Keratinocyte (primary cell): ENCODE measurements at regions not wholly inside any gene's neighbourhood (a gene's known extent, or its start where the extent isn't known, plus 50 kb on each side); places are given as distances from the start of the nearest gene placed in this dataset.

Experiments
- DNase-seq: peaks from one replicate; pipeline ENCODE4 v3.0.0-alpha.2; 2011; ENCODE audit warnings: low read depth, missing footprints, low spot score
- FAIRE-seq: peaks from 2 replicates; lab custom pipeline; 2011; peaks lifted over from hg19 to GRCh38; lab: Jason Lieb, UNC
- H2AFZ ChIP-seq: 2 replicates; pipeline ENCODE4 v1.6.0; 2012; ENCODE audit warnings: low read length, control low read depth, inconsistent platforms; ENCODE audit not compliant: control insufficient read depth
- H3K27ac ChIP-seq: 2 replicates; pipeline ENCODE4 v1.5.1; 2011; ENCODE audit warnings: low read length; ENCODE audit not compliant: control insufficient read depth, insufficient read depth
- H3K27me3 ChIP-seq: 3 replicates; pipeline ENCODE4 v1.6.0; 2011; ENCODE audit warnings: low read length; ENCODE audit not compliant: control insufficient read depth, insufficient read depth; ENCODE audit errors: extremely low read depth
- H3K36me3 ChIP-seq, 2 experiments: 2 replicates in 1 of 2; 3 replicates in 1 of 2; pipeline ENCODE4 v1.5.1; 2011; ENCODE audit warnings: low read length in 2 of 2, mild to moderate bottlenecking in 1 of 2; ENCODE audit not compliant: control insufficient read depth in 2 of 2, insufficient read depth in 2 of 2; ENCODE audit errors: extremely low read depth in 1 of 2
- H3K4me1 ChIP-seq: 3 replicates; pipeline ENCODE4 v1.5.1; 2011; ENCODE audit warnings: low read length; ENCODE audit not compliant: control insufficient read depth, insufficient read depth; ENCODE audit errors: extremely low read depth
- H3K4me2 ChIP-seq: 3 replicates; pipeline ENCODE4 v1.6.0; 2011; ENCODE audit warnings: low read depth, low read length; ENCODE audit not compliant: control insufficient read depth, insufficient read depth; ENCODE audit errors: extremely low read depth
- H3K4me3 ChIP-seq, 3 experiments: fragments of 200-600 bp in 1 of 3; sonication (generic) in 1 of 3; 2 replicates in 2 of 3; 3 replicates in 1 of 3; pipeline ENCODE4 v1.5.1; 2011 to 2016; ENCODE audit warnings: low read length in 3 of 3, mild to moderate bottlenecking in 3 of 3, control low read depth in 2 of 3, inconsistent platforms in 1 of 3, low read depth in 1 of 3, mixed read lengths in 1 of 3, mixed run types in 1 of 3, moderate library complexity in 1 of 3; ENCODE audit not compliant: control insufficient read depth in 2 of 3, insufficient read depth in 2 of 3; ENCODE audit errors: extremely low read depth in 1 of 3
- H3K79me2 ChIP-seq: 2 replicates; pipeline ENCODE4 v1.6.0; 2012; ENCODE audit warnings: low read length; ENCODE audit not compliant: control insufficient read depth, insufficient read depth
- H3K9ac ChIP-seq: 3 replicates; pipeline ENCODE4 v1.6.0; 2011; ENCODE audit warnings: low read length; ENCODE audit not compliant: control insufficient read depth, insufficient read depth; ENCODE audit errors: extremely low read depth
- H3K9me1 ChIP-seq: 3 replicates; pipeline ENCODE4 v1.6.0; 2011; ENCODE audit warnings: low read length; ENCODE audit not compliant: control insufficient read depth, insufficient read depth; ENCODE audit errors: extremely low read depth
- H3K9me3 ChIP-seq: 2 replicates; pipeline ENCODE4 v1.5.1; 2012; ENCODE audit warnings: low read depth, low read length; ENCODE audit not compliant: control insufficient read depth
- H4K20me1 ChIP-seq: 3 replicates; pipeline ENCODE4 v1.6.0; 2011; ENCODE audit warnings: low read length; ENCODE audit not compliant: control insufficient read depth, insufficient read depth; ENCODE audit errors: extremely low read depth
- CTCF ChIP-seq, 3 experiments: IDR thresholded peaks in 1 of 3; conservative IDR thresholded peaks in 1 of 3; optimal IDR thresholded peaks in 1 of 3; 2 replicates in 2 of 3; 3 replicates in 1 of 3; pipeline versions ENCODE3 to v1.5.1; 2011; ENCODE audit warnings: low read length in 3 of 3, mild to moderate bottlenecking in 3 of 3, moderate library complexity in 2 of 3, control low read depth in 1 of 3, inconsistent platforms in 1 of 3; ENCODE audit not compliant: insufficient read depth in 2 of 3; ENCODE audit errors: extremely low read depth in 1 of 3
- EZH2 ChIP-seq: IDR thresholded peaks from one replicate; pipeline ENCODE4 v1.6.1; 2012; ENCODE audit warnings: inconsistent platforms, mild to moderate bottlenecking, low read length, moderate library complexity
- dilution Hi-C: fragments of 300-500 bp; cut with MboI; formaldehyde crosslinking; loops from one replicate; pipeline ENCODE4 v1.7.0; 2020; ENCODE audit warnings: low sequenced_read_pairs; ENCODE audit not compliant: extremely low pct_ligation_motif_present

GRCh38 chr3:178072391-178073305 is 463.6 kb upstream of the KCNMB2 start:
- Histone ChIP-seq H3K27me3 (no peaks in the 10 kb centered on the region), H2AFZ (no peak overlapping the region), H3K79me2 (no peaks in the 10 kb centered on the region), H3K4me3 (no peak overlapping the region), H3K4me1 (no peaks in the 10 kb centered on the region), H4K20me1 (no peaks in the 10 kb centered on the region), H3K9me3 (no peaks in the 10 kb centered on the region), H3K4me2 (no peak overlapping the region), H3K9me1 (no peaks in the 10 kb centered on the region), H3K36me3 (no peaks in the 10 kb centered on the region), H3K9ac (no peak overlapping the region), H3K27ac (no peak overlapping the region)
- TF ChIP-seq CTCF (optimal IDR thresholded peaks at IDR 0.05 in 1 of 3, IDR thresholded peaks at IDR 0.05 in 1 of 3, conservative IDR thresholded peaks at IDR 0.05 in 1 of 3; ENCODE audit: extremely low read depth in 1 of 3, insufficient read depth in 2 of 3, low read length in 3 of 3) = no peak
- no peak for TF ChIP-seq EZH2
- dilution Hi-C loops = no loop called here
- DNase-seq (no peak), FAIRE-seq (no peak)

- H3K4me1 ChIP-seq = no peaks in the 10 kb centered on the region
- FAIRE-seq = no peak
- H2AFZ ChIP-seq = no peak overlapping the region
- H3K4me3 ChIP-seq = no peak overlapping the region
- no peak overlapping the region for H3K27ac ChIP-seq
- H3K36me3 ChIP-seq = no peaks in the 10 kb centered on the region
- H3K79me2 ChIP-seq = no peaks in the 10 kb centered on the region
- dilution Hi-C loops = no loop called here
- no peak for DNase-seq
- TF ChIP-seq CTCF (optimal IDR thresholded peaks at IDR 0.05 in 1 of 3, IDR thresholded peaks at IDR 0.05 in 1 of 3, conservative IDR thresholded peaks at IDR 0.05 in 1 of 3; ENCODE audit: extremely low read depth in 1 of 3, insufficient read depth in 2 of 3, low read length in 3 of 3) (no peak), EZH2 (no peak)
- H3K9me1 ChIP-seq = no peaks in the 10 kb centered on the region
- H3K27me3 ChIP-seq = no peaks in the 10 kb centered on the region
- H3K9me3 ChIP-seq = no peaks in the 10 kb centered on the region
- H3K9ac ChIP-seq = no peak overlapping the region
- no peaks in the 10 kb centered on the region for H4K20me1 ChIP-seq
- H3K4me2 ChIP-seq = no peak overlapping the region
Measured at GRCh38 chr3:178073366-178073765, 462.9 kb upstream of the KCNMB2 start.
